ENCODE measurements at regions not wholly inside any gene's neighbourhood (a gene's known extent, or its start where the extent isn't known, plus 50 kb on each side); places are given as distances from the start of the nearest gene placed in this dataset.
"Not testable (repeated sequence)": the region's sequence is repeated elsewhere in the genome, so short reads cannot be mapped to it uniquely, and the experiment has no call there.

- Histone ChIP-seq H3K27me3 (ENCODE audit: insufficient read depth, low read depth, low read length) (no peaks in the 10 kb centered on the region), H3K4me2 (ENCODE audit: low read length) (no peak overlapping the region), H3K27ac (ENCODE audit: low read length) (no peak overlapping the region), H3K9me2 (ENCODE audit: insufficient read depth, low read length) (no peaks in the 10 kb centered on the region), H4K20me1 (ENCODE audit: insufficient read depth) (no peaks in the 10 kb centered on the region), H3K79me2 (replicated peaks; ENCODE audit: insufficient read depth, low read length) (no peaks in the 10 kb centered on the region), H3K36me3 (ENCODE audit: insufficient read depth, low read length) (no peaks in the 10 kb centered on the region), H2AFZ (ENCODE audit: low read depth, low read length) (no peak overlapping the region), H3F3A (ENCODE audit: insufficient read depth, low read length, poor library complexity, severe bottlenecking) (no peaks in the 10 kb centered on the region), H3K9ac (ENCODE audit: low read length) (no peak overlapping the region), H3K4me3 (ENCODE audit: low read length) (no peak overlapping the region), H3K9me3 (ENCODE audit: low read length) (no peaks in the 10 kb centered on the region)
- TF ChIP-seq CTCF (IDR thresholded peaks at IDR 0.05; ENCODE audit: poor library complexity, severe bottlenecking) = no peak
- TF ChIP-seq EP300 (conservative IDR thresholded peaks at IDR 0.05; ENCODE audit: poor library complexity, severe bottlenecking) = no peak
- TF ChIP-seq RAD21 (conservative IDR thresholded peaks at IDR 0.05) = no peak
- TF ChIP-seq POLR2AphosphoS5 (IDR thresholded peaks at IDR 0.05) = no peak
- TF ChIP-seq SMC3 (conservative IDR thresholded peaks at IDR 0.05; ENCODE audit: poor library complexity) = no peak
- TF ChIP-seq MXI1 (conservative IDR thresholded peaks at IDR 0.05; ENCODE audit: poor library complexity, severe bottlenecking) = no peak
- TF ChIP-seq REST (IDR thresholded peaks at IDR 0.05; ENCODE audit: borderline replicate concordance) = no peak
- TF ChIP-seq TAF1 (IDR thresholded peaks at IDR 0.05; ENCODE audit: low read depth) = no peak
- no peak for TF ChIP-seq EZH2 (IDR thresholded peaks at IDR 0.05; ENCODE audit: borderline replicate concordance, insufficient read depth, low read length, poor library complexity, severe bottlenecking)
These were observed 180.2 kb upstream of the TTC14 start for GRCh38 chr3:180421721-180422120.

- H3K27me3 ChIP-seq (ENCODE audit: insufficient read depth, low read depth, low read length); H3K4me3 ChIP-seq (ENCODE audit: low read length): not testable (repeated sequence)
These were observed 177.7 kb upstream of the TTC14 start for GRCh38 chr3:180424305-180424704.

GRCh38 chr3:180430896-180431295 lies 171.1 kb upstream of the TTC14 start:
- H3K4me2 ChIP-seq (ENCODE audit: low read length) = no peak overlapping the region
- H3K9me2 ChIP-seq (ENCODE audit: insufficient read depth, low read length) = no peaks in the 10 kb centered on the region
- no peaks in the 10 kb centered on the region for H3F3A ChIP-seq (ENCODE audit: insufficient read depth, low read length, poor library complexity, severe bottlenecking)
- no peaks in the 10 kb centered on the region for H3K27me3 ChIP-seq (ENCODE audit: insufficient read depth, low read depth, low read length)
- no peaks in the 10 kb centered on the region for H3K79me2 ChIP-seq (replicated peaks; ENCODE audit: insufficient read depth, low read length)
- no peak overlapping the region for H3K9ac ChIP-seq (ENCODE audit: low read length)
- no peaks in the 10 kb centered on the region for H3K9me3 ChIP-seq (ENCODE audit: low read length)
- no peak overlapping the region for H3K27ac ChIP-seq (ENCODE audit: low read length)
- TF ChIP-seq MXI1 (conservative IDR thresholded peaks at IDR 0.05; ENCODE audit: poor library complexity, severe bottlenecking) = no peak
- no peak overlapping the region for H2AFZ ChIP-seq (ENCODE audit: low read depth, low read length)
- H3K4me3 ChIP-seq (ENCODE audit: low read length) = no peak overlapping the region
- H3K36me3 ChIP-seq (ENCODE audit: insufficient read depth, low read length) = no peaks in the 10 kb centered on the region
- no peaks in the 10 kb centered on the region for H4K20me1 ChIP-seq (ENCODE audit: insufficient read depth)

More at GRCh38 chr3:180424305-180424704, 177.7 kb upstream of the TTC14 start:
- H3F3A ChIP-seq (ENCODE audit: insufficient read depth, low read length, poor library complexity, severe bottlenecking); H3K9ac ChIP-seq (ENCODE audit: low read length); H3K4me2 ChIP-seq (ENCODE audit: low read length); H3K9me2 ChIP-seq (ENCODE audit: insufficient read depth, low read length); H3K36me3 ChIP-seq (ENCODE audit: insufficient read depth, low read length); H4K20me1 ChIP-seq (ENCODE audit: insufficient read depth); H3K9me3 ChIP-seq (ENCODE audit: low read length); H3K79me2 ChIP-seq (replicated peaks; ENCODE audit: insufficient read depth, low read length); H2AFZ ChIP-seq (ENCODE audit: low read depth, low read length); H3K27ac ChIP-seq (ENCODE audit: low read length): not testable (repeated sequence)
